IMR-90 (cell line): ENCODE measurements at regions not wholly inside any gene's neighbourhood (a gene's known extent, or its start where the extent isn't known, plus 50 kb on each side); places are given as distances from the start of the nearest gene placed in this dataset.

Source experiments
- ATAC-seq: fragments of 200-7000 bp; cut with Tn5 transposase; 2 replicates; pipeline ENCODE4 v1.9.1; 2020; ENCODE audit warnings: low read depth, mild to moderate bottlenecking, moderate library complexity
- BruUV-seq: library from RNA; stranded (reverse); fragments of 400-500 nt; replicated peaks from 2 replicates; lab custom pipeline; 2021; lab: Mats Ljungman, UMichigan
- CTCF ChIA-PET: fragments of 300-600 bp; formaldehyde crosslinking; extraction: SDS; loops from one replicate; lab custom pipeline; 2021; ENCODE audit warnings: antibody characterized with exemption; lab: Yijun Ruan, JAX
- POLR2A ChIA-PET: fragments of 300-600 bp; sonication (Branson Sonifier 250); formaldehyde crosslinking; loops from one replicate; lab custom pipeline; 2022; ENCODE audit warnings: antibody characterized with exemption; ENCODE audit not compliant: unreplicated experiment; lab: Charles Lee
- DNase-seq: peaks from one replicate; pipeline ENCODE4 v3.0.0; 2013
- H2AFZ ChIP-seq: replicated peaks from 2 replicates; pipeline ENCODE3; 2013; ENCODE audit warnings: low read length, mild to moderate bottlenecking; ENCODE audit not compliant: poor library complexity
- H2AK5ac ChIP-seq: 2 replicates; pipeline ENCODE4 v1.6.1; 2013; ENCODE audit warnings: low read depth, low read length, inconsistent platforms
- H2AK9ac ChIP-seq: replicated peaks from 2 replicates; pipeline ENCODE3; 2013; ENCODE audit warnings: mild to moderate bottlenecking, low read depth, low read length, moderate library complexity; ENCODE audit not compliant: poor library complexity
- H2BK120ac ChIP-seq: 2 replicates; pipeline ENCODE4 v1.6.1; 2013; ENCODE audit warnings: low read depth, low read length, inconsistent platforms
- H2BK15ac ChIP-seq: 3 replicates; pipeline ENCODE4 v1.6.1; 2013; ENCODE audit warnings: low read depth, low read length, inconsistent platforms
- H2BK20ac ChIP-seq: 2 replicates; pipeline ENCODE4 v1.6.1; 2013; ENCODE audit warnings: low read depth, mild to moderate bottlenecking, inconsistent platforms, low read length, moderate library complexity
- H2BK5ac ChIP-seq: 2 replicates; pipeline ENCODE4 v1.6.1; 2013; ENCODE audit warnings: mild to moderate bottlenecking, low read depth, low read length, inconsistent platforms; ENCODE audit not compliant: poor library complexity, severe bottlenecking
- H3K14ac ChIP-seq: replicated peaks from 2 replicates; pipeline ENCODE4 v1.6.1; 2013; ENCODE audit warnings: low read depth, low read length, inconsistent platforms
- H3K18ac ChIP-seq: 2 replicates; pipeline ENCODE4 v1.6.1; 2013; ENCODE audit warnings: low read depth, low read length, control low read depth
- H3K23ac ChIP-seq: 2 replicates; pipeline ENCODE4 v1.6.1; 2013; ENCODE audit warnings: low read depth, low read length, inconsistent platforms
- H3K27ac ChIP-seq: 2 replicates; pipeline ENCODE4 v1.5.1; 2013; ENCODE audit warnings: mild to moderate bottlenecking, control low read depth, low read length; ENCODE audit not compliant: insufficient read depth
- H3K27me3 ChIP-seq: 2 replicates; pipeline ENCODE4 v1.6.1; 2013; ENCODE audit warnings: low read length; ENCODE audit not compliant: control insufficient read depth, insufficient read depth
- H3K36me3 ChIP-seq: 2 replicates; pipeline ENCODE4 v1.6.1; 2013; ENCODE audit warnings: low read length, mixed read lengths; ENCODE audit not compliant: control insufficient read depth, insufficient read depth
- H3K4ac ChIP-seq: 2 replicates; pipeline ENCODE4 v1.6.1; 2013; ENCODE audit warnings: low read depth, low read length, inconsistent platforms
- H3K4me1 ChIP-seq: 2 replicates; pipeline ENCODE4 v1.6.1; 2013; ENCODE audit warnings: low read length, mixed read lengths; ENCODE audit not compliant: control insufficient read depth, insufficient read depth
- H3K4me2 ChIP-seq: 2 replicates; pipeline ENCODE4 v1.6.1; 2013; ENCODE audit warnings: low read depth, mild to moderate bottlenecking, control low read depth, low read length, moderate library complexity
- H3K4me3 ChIP-seq: 2 replicates; pipeline ENCODE4 v1.5.1; 2013; ENCODE audit warnings: low read depth, mild to moderate bottlenecking, control low read depth, low read length, moderate library complexity; ENCODE audit not compliant: insufficient read depth
- H3K56ac ChIP-seq: 2 replicates; pipeline ENCODE4 v1.6.1; 2013; ENCODE audit warnings: low read length, inconsistent platforms; ENCODE audit not compliant: insufficient read depth; ENCODE audit errors: extremely low read depth
- H3K79me1 ChIP-seq, 2 experiments: 2 replicates each; pipeline ENCODE4 v1.6.1; 2013; ENCODE audit warnings: low read length in 2 of 2, inconsistent platforms in 1 of 2, low read depth in 1 of 2
- H3K9ac ChIP-seq: 2 replicates; pipeline ENCODE4 v1.6.1; 2013; ENCODE audit warnings: low read depth, low read length, control low read depth
- H3K9me1 ChIP-seq: 2 replicates; pipeline ENCODE4 v1.6.1; 2013; ENCODE audit warnings: low read length, inconsistent platforms; ENCODE audit not compliant: insufficient read depth
- H3K9me3 ChIP-seq: 2 replicates; pipeline ENCODE4 v1.6.1; 2013; ENCODE audit warnings: low read length; ENCODE audit not compliant: control insufficient read depth, insufficient read depth
- H4K20me1 ChIP-seq: 2 replicates; pipeline ENCODE4 v1.6.1; 2013; ENCODE audit warnings: low read length, inconsistent platforms; ENCODE audit not compliant: insufficient read depth
- H4K5ac ChIP-seq: 2 replicates; pipeline ENCODE4 v1.6.1; 2013; ENCODE audit warnings: mild to moderate bottlenecking, low read depth, low read length, control low read depth
- H4K8ac ChIP-seq, 2 experiments: 2 replicates each; pipeline ENCODE4 v1.6.1; 2013; ENCODE audit warnings: low read depth in 2 of 2, low read length in 2 of 2, control low read depth in 1 of 2, inconsistent platforms in 1 of 2
- H4K91ac ChIP-seq: 2 replicates; pipeline ENCODE4 v1.6.1; 2013; ENCODE audit warnings: low read depth, low read length, inconsistent platforms; ENCODE audit not compliant: insufficient read depth
- BHLHE40 ChIP-seq: fragments of 150-350 bp; IDR thresholded peaks from 2 replicates; pipeline ENCODE4 v1.6.1; 2016; ENCODE audit warnings: mild to moderate bottlenecking, low read depth, low read length
- CEBPB ChIP-seq: IDR thresholded peaks from 2 replicates; pipeline ENCODE4 v1.6.1; 2012; ENCODE audit warnings: low read depth, low read length, improper control_type of control experiment
- CTCF ChIP-seq: conservative IDR thresholded peaks from 2 replicates; pipeline ENCODE4 v1.5.1; 2012; ENCODE audit warnings: mild to moderate bottlenecking, low read depth, low read length, improper control_type of control experiment
- FOS ChIP-seq: fragments of 150-350 bp; IDR thresholded peaks from 2 replicates; pipeline ENCODE4 v1.6.1; 2016; ENCODE audit warnings: low read depth, low read length
- MAFK ChIP-seq: IDR thresholded peaks from 2 replicates; pipeline ENCODE4 v1.6.1; 2012; ENCODE audit warnings: low read depth, low read length, improper control_type of control experiment
- MXI1 ChIP-seq: IDR thresholded peaks from 2 replicates; pipeline ENCODE4 v1.6.1; 2012; ENCODE audit warnings: low read depth, mild to moderate bottlenecking, low read length, moderate library complexity, borderline replicate concordance
- NFE2L2 ChIP-seq: fragments of 150-350 bp; IDR thresholded peaks from 2 replicates; pipeline ENCODE4 v1.6.1; 2016; ENCODE audit warnings: low read depth, mild to moderate bottlenecking, low read length
- POLR2A ChIP-seq: IDR thresholded peaks from 2 replicates; pipeline ENCODE4 v1.6.1; 2012; ENCODE audit warnings: mild to moderate bottlenecking, low read depth, low read length
- RAD21 ChIP-seq: IDR thresholded peaks from 2 replicates; pipeline ENCODE4 v1.6.1; 2012; ENCODE audit warnings: low read length, improper control_type of control experiment
- RCOR1 ChIP-seq: IDR thresholded peaks from 2 replicates; pipeline ENCODE4 v1.6.1; 2012; ENCODE audit warnings: mild to moderate bottlenecking, low read length, improper control_type of control experiment; ENCODE audit not compliant: insufficient replicate concordance
- RFX5 ChIP-seq: IDR thresholded peaks from 2 replicates; pipeline ENCODE4 v1.8.0; 2012; ENCODE audit warnings: low read depth, mild to moderate bottlenecking, low read length, moderate library complexity
- SMC3 ChIP-seq: fragments of 150-350 bp; IDR thresholded peaks from 2 replicates; pipeline ENCODE4 v1.6.1; 2016; ENCODE audit warnings: low read depth, mild to moderate bottlenecking, antibody characterized with exemption, low read length, moderate library complexity
- WGBS, 2 experiments: methylation state at CpG; one replicate each; pipeline versions ENCODE4 v1.1.5 to v1.1.7; 2013; ENCODE audit warnings: missing lambda C conversion rate in 2 of 2; ENCODE audit not compliant: insufficient read length in 1 of 2; ENCODE audit errors: extremely low coverage in 2 of 2; 5-methylcytosine and 5-hydroxymethylcytosine counted together
- dilution Hi-C: fragments of 300-500 bp; cut with HindIII; formaldehyde crosslinking; loops from one replicate; pipeline ENCODE4 v1.14.3; 2018; ENCODE audit warnings: low sequenced_read_pairs; ENCODE audit not compliant: unreplicated experiment
- in situ Hi-C: fragments of 300-500 bp; cut with MboI; formaldehyde crosslinking; loops from 3 replicates; pipeline ENCODE4 v1.14.3; 2019; ENCODE audit warnings: low sequenced_read_pairs, inconsistent platforms, mixed read lengths
- intact Hi-C: fragments of 100-400 bp; cut with micrococcal nuclease; formaldehyde crosslinking; loops from 2 replicates; pipeline ENCODE4 v1.10.0; 2022
- TF ChIP-seq, protein P1 (sequence below): fragments of 150-350 bp; IDR thresholded peaks from 2 replicates; pipeline ENCODE4 v1.6.1; 2016; ENCODE audit warnings: low read depth, mild to moderate bottlenecking, low read length, moderate library complexity, borderline replicate concordance

GRCh38 chr2:120628248-120628647 is 107.4 kb upstream of the GLI2 start:
- no peak overlapping the region for H2AK9ac ChIP-seq
- ATAC-seq: no peak
- H3K23ac ChIP-seq: no peak overlapping the region
- H3K4ac ChIP-seq: no peak overlapping the region
- no peak overlapping the region for H3K18ac ChIP-seq
- H4K20me1 ChIP-seq: no peaks in the 10 kb centered on the region
- H2BK5ac ChIP-seq: no peak overlapping the region
- peaks cover 5% of the 10 kb centered on the region; the same call in 1 of the 2 replicates for H3K4me1 ChIP-seq
- no peaks in the 10 kb centered on the region for H3K9me1 ChIP-seq
- no peak for TF ChIP-seq NFE2L2
- no peak for TF ChIP-seq CEBPB
- TF ChIP-seq CTCF: no peak
- TF ChIP-seq FOS: no peak
- TF ChIP-seq POLR2A: no peak
- TF ChIP-seq SMC3: no peak
- TF ChIP-seq, protein P1, sequence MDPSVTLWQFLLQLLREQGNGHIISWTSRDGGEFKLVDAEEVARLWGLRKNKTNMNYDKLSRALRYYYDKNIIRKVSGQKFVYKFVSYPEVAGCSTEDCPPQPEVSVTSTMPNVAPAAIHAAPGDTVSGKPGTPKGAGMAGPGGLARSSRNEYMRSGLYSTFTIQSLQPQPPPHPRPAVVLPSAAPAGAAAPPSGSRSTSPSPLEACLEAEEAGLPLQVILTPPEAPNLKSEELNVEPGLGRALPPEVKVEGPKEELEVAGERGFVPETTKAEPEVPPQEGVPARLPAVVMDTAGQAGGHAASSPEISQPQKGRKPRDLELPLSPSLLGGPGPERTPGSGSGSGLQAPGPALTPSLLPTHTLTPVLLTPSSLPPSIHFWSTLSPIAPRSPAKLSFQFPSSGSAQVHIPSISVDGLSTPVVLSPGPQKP: no peak
- TF ChIP-seq MAFK: no peak
- no peak for TF ChIP-seq RAD21
- no peak for TF ChIP-seq BHLHE40
- no peak for TF ChIP-seq RCOR1
- TF ChIP-seq RFX5: no peak
- TF ChIP-seq MXI1: no peak
- no peak overlapping the region for H4K8ac ChIP-seq
- ChIA-PET POLR2A (no interaction called here), CTCF (no interaction called here)
- no peak overlapping the region for H3K56ac ChIP-seq
- H2BK20ac ChIP-seq: no peak overlapping the region
- H3K27ac ChIP-seq: no peak overlapping the region
- peaks cover 44% of the 10 kb centered on the region for H3K27me3 ChIP-seq
- H3K36me3 ChIP-seq: no peaks in the 10 kb centered on the region
- dilution Hi-C loops (no loop called here), in situ Hi-C loops (no loop called here), intact Hi-C loops (no loop called here)
- BruUV-seq: no TSS peak
- no peak overlapping the region for H3K9ac ChIP-seq
- H2BK120ac ChIP-seq: no peak overlapping the region
- no peak overlapping the region for H3K4me3 ChIP-seq
- no peak overlapping the region for H2AK5ac ChIP-seq
- H4K5ac ChIP-seq: no peak overlapping the region
- H3K9me3 ChIP-seq: peaks cover 8% of the 10 kb centered on the region
- no peak overlapping the region for H4K91ac ChIP-seq
- H3K14ac ChIP-seq: no peak overlapping the region
- no peak overlapping the region for H3K4me2 ChIP-seq
- H3K79me1 ChIP-seq: no peaks in the 10 kb centered on the region
- no peak overlapping the region for H2AFZ ChIP-seq
- H2BK15ac ChIP-seq: no peak overlapping the region
- WGBS, 2 experiments: 74% methylated on average over 3 of the region's 3 CpGs; no CpG with 5 or more reads in 1 of the 2 experiments
- no peak for DNase-seq
